Memory B cell (primary cell): ENCODE measurements at regions not wholly inside any gene's neighbourhood (a gene's known extent, or its start where the extent isn't known, plus 50 kb on each side); places are given as distances from the start of the nearest gene placed in this dataset.

ENCODE experiments used
- ATAC-seq: fragments of 150-1000 bp; cut with Tn5 transposase; 2 replicates; pipeline ENCODE4 v1.10.0; 2021; ENCODE audit warnings: low read depth, mild to moderate bottlenecking, moderate library complexity
- DNase-seq, 2 donors: peaks; one replicate each; pipeline ENCODE4 v3.0.0; 2022; ENCODE audit warnings: low spot score in 2 of 2
- H3K27ac Mint-ChIP-seq: one replicate; pipeline ENCODE4 v1.8.0; 2022; ENCODE audit warnings: mild to moderate bottlenecking, moderate library complexity, mixed read lengths
- H3K27me3 Mint-ChIP-seq: one replicate; pipeline ENCODE4 v1.8.0; 2022; ENCODE audit warnings: mixed read lengths
- H3K36me3 Mint-ChIP-seq: one replicate; pipeline ENCODE4 v1.8.0; 2022; ENCODE audit warnings: mild to moderate bottlenecking, mixed read lengths
- H3K4me1 Mint-ChIP-seq: one replicate; pipeline ENCODE4 v1.8.0; 2022; ENCODE audit warnings: mixed read lengths
- H3K4me3 Mint-ChIP-seq: one replicate; pipeline ENCODE4 v1.8.0; 2022; ENCODE audit warnings: mild to moderate bottlenecking, moderate library complexity, mixed read lengths
- H3K9me3 Mint-ChIP-seq: one replicate; pipeline ENCODE4 v1.8.0; 2022; ENCODE audit warnings: mixed read lengths

DNA sequence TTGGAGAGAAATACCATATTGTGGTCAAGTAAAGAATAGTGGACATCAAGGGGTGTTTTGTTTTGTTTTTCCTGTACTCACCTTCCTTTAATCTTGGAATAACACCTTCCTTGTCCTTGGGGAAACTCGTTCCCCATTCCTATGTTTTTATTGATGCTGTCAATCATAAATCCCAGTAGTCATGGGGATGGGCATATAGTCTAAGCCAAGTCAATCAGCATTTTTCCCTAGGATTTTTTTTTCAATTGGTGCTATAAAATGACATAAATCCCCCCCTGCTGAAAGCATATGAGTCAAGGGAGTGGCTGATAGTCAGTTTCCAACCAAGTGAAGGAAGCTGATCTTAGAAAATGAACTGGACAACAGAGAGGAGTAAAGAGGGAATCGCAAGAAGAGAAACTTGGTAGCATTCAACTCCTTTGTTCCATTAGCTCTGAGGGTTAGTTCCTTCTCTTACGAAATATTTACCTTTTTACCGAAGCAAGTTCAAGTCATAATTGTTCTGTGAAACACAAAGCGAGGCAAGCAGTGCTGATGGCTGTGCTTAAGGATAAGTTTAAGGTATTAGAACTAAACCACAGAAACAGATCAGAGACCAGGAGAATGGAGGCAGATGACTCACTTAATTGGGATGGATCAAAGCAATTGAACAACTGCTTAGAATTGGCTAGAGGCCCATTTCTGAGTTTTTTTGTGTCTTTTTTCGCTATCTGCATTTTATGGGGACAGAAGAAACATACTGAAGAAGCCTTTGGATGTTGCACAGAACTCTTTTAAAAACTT is 218.6 kb downstream of the SEMA6A start:
- H3K9me3 Mint-ChIP-seq = peaks cover 8% of the 10 kb centered on the region
- DNase-seq = no peak
- peaks cover 15% of the 10 kb centered on the region for H3K4me1 Mint-ChIP-seq
- H3K36me3 Mint-ChIP-seq = peaks cover 28% of the 10 kb centered on the region
- no peak overlapping the region for H3K4me3 Mint-ChIP-seq
- ATAC-seq = no peak
- H3K27ac Mint-ChIP-seq = peak overlapping the region; percentile 49
- no peaks in the 10 kb centered on the region for H3K27me3 Mint-ChIP-seq

DNA sequence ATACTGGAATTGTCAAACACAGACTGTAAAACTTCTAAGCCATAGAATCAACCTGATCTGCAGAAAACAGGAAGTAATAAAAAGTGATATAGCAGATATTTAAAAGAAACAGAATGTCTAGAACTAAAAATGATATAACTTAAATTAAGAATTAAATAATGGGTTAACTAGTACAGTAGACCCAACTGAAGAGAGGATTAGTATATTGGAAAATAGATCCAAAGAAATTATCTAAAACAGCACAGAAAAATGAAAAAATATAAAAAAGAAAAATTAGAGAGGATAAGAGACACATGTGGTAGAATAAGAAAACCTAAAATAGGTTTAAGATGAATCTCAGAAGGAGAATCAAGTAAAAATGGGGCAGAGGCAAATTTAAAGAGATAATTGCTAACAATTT is 219.9 kb downstream of the SEMA6A start:
- ATAC-seq (no peak), DNase-seq (no peak)
- Mint-ChIP-seq H3K9me3 (peaks cover 11% of the 10 kb centered on the region), H3K4me1 (peaks cover 12% of the 10 kb centered on the region), H3K27me3 (no peaks in the 10 kb centered on the region), H3K36me3 (peaks cover 36% of the 10 kb centered on the region), H3K27ac (no peak overlapping the region), H3K4me3 (no peak overlapping the region)

DNA sequence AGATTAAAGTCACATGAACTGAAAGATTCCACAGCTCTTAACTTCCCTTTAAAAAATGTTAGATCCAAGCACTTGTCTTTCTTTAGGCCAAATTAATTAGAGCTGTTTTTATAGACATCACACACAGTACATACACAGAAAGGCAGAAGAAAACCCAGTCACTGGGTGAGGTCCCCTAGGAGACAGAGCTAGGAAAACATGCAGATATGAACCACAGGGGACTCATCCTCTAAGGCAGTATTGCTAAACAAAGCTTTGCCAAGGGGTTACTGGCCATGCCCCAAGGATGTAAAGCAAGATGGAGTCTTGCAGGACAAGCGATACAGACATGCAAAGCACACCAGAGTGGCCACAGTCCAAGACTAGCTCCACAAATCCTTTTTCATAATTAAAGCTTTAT is 227.0 kb downstream of the SEMA6A start:
- H3K4me1 Mint-ChIP-seq = no peaks in the 10 kb centered on the region
- H3K27ac Mint-ChIP-seq = no peak overlapping the region
- no peak overlapping the region for H3K4me3 Mint-ChIP-seq
- no peak for DNase-seq
- H3K36me3 Mint-ChIP-seq = peaks cover 47% of the 10 kb centered on the region
- peaks cover 17% of the 10 kb centered on the region for H3K9me3 Mint-ChIP-seq
- H3K27me3 Mint-ChIP-seq = no peaks in the 10 kb centered on the region
- no peak for ATAC-seq

DNA sequence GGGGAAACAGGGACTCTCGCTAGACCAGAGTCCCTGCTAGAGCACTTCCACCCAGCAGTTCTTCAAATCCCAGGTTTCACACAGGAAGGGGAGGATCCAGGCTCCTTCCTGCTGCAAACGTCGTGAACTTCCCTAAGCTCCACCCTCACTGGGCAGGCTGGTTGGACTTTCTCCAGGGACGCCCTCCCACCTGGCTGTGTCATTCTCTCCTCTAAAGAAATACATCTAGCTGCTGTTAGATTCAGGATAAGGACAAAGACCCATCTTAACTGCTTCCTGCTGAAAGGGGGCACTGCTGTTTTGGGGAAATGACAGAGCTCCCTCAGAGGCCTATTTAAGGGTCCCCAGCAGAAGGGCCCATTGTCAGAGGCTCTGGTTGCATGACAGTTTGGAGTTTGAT is 230.7 kb downstream of the SEMA6A start:
- Mint-ChIP-seq H3K27me3 (no peaks in the 10 kb centered on the region), H3K9me3 (peaks cover 15% of the 10 kb centered on the region), H3K4me3 (no peak overlapping the region), H3K4me1 (no peaks in the 10 kb centered on the region), H3K36me3 (peaks cover 30% of the 10 kb centered on the region), H3K27ac (no peak overlapping the region)
- DNase-seq (no peak), ATAC-seq (no peak)
